HG02885 (cell line): ENCODE measurements at regions not wholly inside any gene's neighbourhood (a gene's known extent, or its start where the extent isn't known, plus 50 kb on each side); places are given as distances from the start of the nearest gene placed in this dataset.
"Not testable (repeated sequence)": the region's sequence is repeated elsewhere in the genome, so short reads cannot be mapped to it uniquely, and the experiment has no call there.

Experiments
- ATAC-seq: cut with Tn5 transposase; IDR thresholded peaks from one replicate; pipeline ENCODE4 v1.9.1; 2021; ENCODE audit warnings: mild to moderate bottlenecking; ENCODE audit not compliant: unreplicated experiment, poor library complexity

DNA sequence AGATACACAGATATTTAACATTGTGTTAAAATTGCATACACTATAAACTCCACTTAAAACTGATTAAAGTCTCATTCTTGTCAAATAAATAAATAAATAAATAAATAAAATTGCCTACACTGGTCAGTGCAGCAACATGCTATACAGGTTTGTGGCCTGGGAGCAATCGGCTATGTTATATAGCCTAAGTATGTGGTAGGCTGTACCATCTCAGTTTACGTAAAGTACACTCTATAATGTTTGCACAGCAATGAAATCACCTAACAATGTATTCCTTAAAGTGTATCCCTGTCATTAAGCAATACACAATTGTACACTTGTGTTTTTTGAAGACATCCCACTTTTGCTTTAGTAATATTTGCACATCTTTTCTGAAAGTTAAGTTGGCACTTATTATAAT is 337.7 kb upstream of the SETBP1 start:
- no peak for ATAC-seq

DNA sequence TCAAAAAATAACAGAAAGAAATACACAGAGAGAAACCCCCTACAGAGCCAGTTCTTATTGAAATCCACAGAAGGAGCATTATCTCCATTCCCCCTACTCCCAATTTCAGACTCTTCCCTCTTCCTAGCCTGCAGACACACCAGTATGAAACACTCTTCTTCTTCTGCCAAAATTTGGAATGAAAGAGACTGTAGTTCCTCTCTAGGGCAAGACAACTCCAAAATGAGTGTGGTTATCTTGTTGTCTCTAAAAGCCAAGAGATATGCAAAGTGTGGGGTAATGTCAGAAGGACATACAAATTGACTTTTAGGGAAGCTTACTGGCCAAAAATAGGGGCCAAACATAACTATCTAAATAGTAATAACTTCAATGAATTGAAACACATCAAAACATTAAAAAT is 337.1 kb upstream of the SETBP1 start:
- no peak for ATAC-seq

DNA sequence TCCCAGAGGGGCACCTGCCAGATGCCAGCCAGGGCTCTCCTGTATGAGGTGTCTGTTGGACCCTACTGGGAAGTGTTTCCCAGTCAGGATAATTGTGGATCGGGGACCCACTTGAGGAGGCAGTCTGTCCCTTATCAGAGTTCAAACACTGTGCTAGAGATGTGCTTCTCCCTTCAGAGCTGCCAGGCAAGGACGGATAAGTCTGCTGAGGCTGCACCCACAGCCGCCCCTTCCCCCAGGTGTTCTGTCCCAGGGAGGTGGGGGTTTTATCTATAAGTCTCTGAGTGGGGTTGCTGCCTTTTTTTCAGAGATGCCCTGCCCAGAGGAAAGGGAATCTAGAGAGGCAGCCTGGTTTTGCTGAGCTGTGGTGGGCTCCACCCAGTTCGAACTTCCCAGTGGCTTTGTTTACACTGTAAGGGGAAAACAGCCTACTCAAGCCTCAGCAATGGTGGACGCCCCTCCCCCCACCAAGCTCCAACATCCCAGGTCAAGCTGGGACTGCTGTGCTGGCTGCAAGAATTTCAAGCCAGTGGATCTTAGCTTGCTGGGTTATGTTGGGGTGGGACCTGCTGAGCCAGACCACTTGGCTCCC is 324.0 kb upstream of the SETBP1 start:
- no peak for ATAC-seq

DNA sequence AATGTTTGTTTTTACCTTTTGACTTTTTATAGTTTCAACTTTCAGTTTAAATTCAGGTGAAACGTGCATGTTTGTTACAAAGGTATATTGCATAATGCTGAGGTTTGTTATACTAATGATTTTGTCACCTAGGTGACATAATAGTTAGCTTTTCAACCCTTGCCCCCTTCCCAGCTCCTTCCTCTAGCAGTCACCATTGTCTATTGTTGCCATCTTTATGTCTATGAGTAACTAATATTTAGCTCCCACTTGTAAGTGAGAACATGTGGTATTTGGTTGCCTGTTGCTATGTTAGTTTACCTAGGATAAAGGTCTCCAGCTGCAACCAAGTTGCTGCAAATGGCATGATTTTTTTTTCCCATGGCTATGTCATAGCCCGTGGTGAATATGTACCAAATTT is 322.3 kb upstream of the SETBP1 start:
- ATAC-seq = no peak

DNA sequence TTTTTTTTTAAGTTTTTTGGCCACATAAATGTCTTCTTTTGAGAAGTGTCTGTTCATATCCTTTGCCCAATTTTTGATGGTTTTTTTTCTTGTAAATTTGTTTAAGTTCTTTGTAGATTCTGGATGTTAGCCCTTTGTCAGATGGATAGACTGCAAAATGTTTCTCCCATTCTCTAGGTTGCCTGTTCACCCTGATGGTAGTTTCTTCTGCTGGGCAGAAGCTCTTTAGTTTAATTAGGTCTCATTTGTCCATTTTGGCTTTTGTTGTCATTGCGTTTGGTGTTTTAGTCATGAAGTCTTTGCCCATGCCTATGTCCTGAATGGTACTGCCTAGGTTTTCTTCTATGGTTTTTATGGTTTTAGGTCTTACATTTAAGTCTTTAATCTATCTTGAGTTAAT is 320.9 kb upstream of the SETBP1 start:
- ATAC-seq = not testable (repeated sequence)

DNA sequence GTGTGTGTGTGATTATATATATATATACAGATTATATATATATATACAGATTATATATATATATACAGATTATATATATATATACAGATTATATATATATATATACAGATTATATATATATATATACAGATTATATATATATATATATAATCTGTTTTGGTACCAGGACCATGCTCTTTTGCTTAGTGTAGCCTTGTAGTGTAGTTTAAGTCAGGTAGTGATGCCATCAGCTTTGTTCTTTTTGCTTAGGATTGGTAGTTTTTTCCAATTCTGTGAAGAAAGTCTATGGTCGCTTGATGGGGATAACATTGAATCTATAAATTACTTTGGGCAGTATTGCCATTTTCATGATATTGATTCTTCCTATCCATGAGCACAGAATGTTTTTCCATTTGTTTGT is 318.5 kb upstream of the SETBP1 start:
- ATAC-seq = not testable (repeated sequence)

DNA sequence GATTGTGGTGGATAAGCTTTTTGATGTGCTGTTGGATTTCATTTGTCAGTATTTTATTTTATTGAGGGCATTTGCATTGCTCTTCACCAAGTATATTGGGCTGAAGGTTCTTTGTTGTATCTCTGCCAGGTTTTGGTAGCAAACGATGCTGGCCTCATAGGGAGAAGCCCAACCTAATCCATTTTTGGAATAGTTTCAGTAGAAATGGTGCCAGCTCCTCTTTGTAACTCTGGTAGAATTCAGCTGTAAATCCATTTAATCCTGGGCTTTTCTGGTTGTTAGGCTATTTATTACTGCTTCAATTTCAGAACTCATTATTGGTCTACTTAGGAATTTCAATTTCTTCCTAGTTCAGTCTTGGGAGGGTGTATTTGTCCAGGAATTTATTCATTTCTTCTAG is 309.8 kb upstream of the SETBP1 start:
- no peak for ATAC-seq

DNA sequence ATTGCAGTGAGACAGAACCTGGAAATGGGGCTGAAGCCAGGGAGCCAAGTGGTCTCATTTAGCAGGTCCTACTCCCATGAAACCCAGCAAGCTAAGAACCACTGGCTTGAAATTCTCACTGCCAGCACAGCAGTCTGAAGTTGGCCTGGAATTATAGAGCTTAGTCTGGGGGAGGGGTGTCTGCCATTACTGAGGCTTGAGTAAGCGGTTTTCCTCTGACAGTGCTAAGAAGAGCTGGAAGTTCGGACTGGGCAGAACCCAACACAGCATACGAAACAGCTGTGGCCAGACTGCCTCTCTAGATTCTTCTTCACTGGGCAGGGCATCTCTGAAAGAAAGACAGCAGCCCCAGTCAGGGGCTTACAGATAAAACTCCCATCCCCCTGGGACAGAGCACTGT is 305.7 kb upstream of the SETBP1 start:
- no peak for ATAC-seq

DNA sequence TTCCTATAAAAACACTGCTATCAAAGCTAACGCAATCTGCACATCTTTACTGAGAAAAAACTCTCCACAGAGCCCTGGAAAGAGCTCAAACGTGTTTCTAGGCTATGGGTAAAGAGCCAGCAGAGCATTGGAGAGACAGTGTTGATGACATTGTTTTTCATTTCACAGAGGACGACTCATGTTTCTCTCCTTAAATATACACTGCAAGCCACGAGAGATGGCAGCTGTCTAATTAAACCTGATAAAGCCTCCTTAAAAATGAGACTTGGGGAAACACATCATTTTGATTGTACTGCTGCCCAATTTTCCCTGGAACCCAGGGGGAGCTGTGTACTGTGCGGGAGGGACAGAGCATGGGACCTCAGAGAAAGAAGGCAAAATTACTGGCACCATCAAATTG is 294.3 kb upstream of the SETBP1 start:
- no peak for ATAC-seq

DNA sequence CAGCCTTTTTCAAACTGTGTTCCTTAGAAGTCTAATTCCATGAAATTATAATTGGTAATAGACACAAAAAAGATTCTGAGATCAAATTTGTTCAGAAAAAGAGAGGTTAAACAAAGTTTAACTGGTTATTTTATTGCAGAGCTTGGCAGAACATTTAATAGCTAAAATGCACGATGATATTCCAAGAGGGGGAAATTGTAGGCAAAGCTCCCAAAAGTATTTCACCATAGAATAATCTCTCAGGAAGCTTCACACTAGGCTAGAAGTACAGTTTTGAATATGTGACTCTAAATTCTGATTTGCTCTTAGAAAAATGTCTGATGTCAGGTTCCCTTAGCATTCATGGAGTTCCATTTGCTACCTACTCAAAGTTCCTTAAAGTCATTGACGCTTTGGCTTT is 292.4 kb upstream of the SETBP1 start:
- no peak for ATAC-seq

DNA sequence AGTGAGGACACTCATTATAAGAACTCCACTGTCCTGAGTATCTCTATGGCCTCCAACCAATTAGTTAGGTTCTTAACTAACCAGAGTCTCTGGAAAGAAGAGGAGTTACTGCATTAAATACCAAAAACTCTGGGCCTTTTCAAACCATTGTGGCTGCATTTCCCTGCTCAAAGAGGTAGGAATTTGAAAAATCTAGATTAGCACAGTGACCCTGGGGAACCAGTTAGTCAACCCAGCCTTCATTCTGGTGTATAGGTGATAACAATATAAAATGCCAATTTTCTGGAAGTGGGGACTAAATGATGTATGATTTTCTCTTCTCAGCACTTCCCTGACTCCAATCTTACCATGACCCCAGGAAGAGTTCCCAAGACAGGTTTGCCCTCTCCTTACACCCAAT is 287.8 kb upstream of the SETBP1 start:
- no peak for ATAC-seq

DNA sequence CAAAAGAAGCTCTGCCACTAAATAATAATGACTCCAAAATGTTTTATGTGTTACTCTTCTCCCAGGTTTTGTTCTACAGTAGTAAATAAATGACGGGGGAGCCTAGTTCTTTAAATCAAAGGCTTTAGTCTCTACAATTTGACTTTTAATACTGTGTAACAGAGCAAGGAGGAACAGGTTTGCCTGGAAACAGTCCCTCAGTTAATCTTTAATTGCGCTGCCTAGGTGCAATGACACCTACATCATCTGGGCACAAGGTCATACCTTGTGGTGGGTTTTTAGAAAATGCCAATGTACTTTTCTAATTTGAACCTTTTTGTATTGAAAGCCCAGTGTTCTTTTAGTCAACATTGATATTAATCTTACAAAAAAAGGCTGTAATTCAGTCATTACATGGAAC is 287.3 kb upstream of the SETBP1 start:
- no peak for ATAC-seq

DNA sequence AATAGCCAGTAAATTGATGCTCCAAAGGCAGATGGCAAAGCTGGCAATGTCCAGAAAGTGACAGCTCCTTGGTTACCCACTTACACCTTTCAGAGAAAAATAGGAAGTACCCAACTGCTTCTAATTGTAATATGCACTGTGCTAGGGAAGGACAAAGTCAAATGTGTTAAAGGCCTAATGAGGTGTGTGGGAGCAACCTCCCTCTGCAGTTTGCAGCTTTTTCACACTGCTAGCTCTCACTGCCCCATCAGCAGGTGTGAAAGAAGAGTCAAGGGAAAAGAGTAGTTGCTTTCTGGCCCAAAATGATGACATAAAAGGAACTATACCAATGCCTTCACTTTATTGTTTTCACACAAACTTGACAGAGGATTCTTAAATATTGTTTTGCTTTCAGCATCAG is 284.1 kb upstream of the SETBP1 start:
- no peak for ATAC-seq

DNA sequence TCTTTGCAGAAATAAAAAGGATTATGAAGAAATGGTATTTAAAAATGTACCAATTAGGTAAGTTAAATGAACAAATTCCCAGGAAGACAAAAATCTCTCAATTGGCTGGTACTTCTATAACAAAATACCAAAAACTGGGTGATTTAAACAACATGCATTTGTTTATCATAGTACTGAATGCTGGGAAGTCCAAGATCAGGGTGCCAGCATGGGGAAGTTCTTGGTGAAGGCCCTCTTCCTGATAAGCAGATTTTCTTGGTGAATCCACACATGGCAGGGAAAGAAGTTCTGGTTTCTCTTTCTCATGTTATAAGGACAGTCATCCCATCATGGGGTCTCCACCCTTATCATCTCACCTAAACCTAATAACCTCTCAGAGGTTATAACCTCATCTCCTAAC is 271.6 kb upstream of the SETBP1 start:
- ATAC-seq = no peak

DNA sequence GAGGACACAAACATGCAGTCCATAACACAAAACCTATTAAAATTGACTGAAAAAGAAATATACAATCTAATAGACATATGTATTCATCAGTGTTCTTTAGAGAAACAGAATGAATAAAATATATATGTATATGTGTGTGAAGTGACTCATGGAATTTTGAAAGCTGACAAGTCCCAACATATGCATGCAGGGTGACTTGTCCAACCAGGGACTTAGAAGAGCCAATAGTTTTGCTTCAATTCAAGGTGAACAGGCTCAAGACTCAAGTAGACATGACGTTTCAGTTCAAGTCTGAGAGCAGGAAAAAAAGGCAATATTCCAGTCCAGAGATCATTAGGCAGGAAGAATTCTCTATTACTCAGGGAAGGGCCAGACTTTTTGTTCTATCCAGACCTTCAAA is 271.2 kb upstream of the SETBP1 start:
- ATAC-seq = no peak

DNA sequence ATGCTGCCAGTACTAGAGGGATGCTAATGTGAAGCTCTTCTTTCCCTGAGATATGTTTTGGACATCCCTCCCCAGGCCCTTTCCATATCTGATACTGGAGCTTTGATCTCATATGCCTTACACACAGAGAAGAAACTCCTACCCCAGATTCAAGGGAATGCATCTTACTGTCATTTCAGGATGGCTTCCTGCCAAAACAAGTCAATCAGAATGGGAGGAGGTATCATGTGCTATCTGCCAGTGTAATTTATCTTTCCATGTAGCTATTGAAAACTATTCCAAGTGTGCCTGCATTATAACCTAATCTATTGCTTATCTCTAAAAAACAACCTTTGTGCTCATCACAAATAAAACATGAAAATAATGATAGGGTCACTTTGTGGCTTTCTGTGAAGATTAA is 269.9 kb upstream of the SETBP1 start:
- ATAC-seq = no peak

DNA sequence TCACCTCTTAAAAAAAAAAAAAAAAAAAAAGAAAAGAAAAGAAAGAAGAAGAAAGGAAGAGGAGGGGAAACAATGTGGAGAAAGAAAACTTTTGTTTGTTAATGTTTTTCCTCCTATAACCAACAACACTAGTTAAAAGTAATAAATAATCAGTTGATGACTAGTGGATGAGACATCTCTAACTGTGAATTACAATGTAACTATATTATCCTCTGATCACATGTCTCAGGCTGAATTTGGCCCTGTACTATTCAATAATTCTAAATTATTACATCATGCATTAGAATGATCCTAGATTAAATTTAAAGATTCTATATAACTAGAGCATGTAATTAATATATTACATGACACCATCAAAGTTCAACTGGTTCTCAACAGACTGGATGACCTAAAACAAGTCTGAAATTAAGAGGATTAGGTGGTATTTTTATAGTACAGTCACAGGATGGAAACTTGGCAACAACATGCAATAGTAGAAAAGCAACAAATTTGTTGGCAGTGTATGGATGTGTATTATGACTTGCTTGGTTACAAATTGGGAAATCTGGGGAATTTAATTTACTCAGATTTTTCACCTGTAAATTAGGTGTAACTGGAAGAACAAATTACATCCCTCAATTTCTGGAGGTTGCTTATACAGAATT is 269.3 kb upstream of the SETBP1 start:
- ATAC-seq = no peak

DNA sequence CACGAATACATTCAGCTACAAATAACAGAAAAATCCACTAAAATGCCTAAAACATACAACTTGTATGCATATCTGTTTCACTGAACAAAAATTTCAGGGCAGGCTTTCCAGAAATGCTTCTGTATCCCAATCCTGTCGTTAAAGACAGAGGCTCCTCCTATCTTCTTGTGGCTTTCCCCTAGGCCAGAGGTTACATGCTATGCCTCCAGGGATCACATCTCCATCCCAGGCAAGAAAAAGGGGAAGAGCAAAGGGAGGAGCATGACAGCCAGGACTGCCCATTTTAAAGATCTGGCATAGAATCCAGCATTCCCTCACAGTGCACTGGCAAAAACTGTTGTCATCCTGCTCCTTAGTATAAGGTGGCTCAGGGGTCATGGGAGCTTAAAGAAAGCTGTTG is 268.7 kb upstream of the SETBP1 start:
- ATAC-seq = no peak

DNA sequence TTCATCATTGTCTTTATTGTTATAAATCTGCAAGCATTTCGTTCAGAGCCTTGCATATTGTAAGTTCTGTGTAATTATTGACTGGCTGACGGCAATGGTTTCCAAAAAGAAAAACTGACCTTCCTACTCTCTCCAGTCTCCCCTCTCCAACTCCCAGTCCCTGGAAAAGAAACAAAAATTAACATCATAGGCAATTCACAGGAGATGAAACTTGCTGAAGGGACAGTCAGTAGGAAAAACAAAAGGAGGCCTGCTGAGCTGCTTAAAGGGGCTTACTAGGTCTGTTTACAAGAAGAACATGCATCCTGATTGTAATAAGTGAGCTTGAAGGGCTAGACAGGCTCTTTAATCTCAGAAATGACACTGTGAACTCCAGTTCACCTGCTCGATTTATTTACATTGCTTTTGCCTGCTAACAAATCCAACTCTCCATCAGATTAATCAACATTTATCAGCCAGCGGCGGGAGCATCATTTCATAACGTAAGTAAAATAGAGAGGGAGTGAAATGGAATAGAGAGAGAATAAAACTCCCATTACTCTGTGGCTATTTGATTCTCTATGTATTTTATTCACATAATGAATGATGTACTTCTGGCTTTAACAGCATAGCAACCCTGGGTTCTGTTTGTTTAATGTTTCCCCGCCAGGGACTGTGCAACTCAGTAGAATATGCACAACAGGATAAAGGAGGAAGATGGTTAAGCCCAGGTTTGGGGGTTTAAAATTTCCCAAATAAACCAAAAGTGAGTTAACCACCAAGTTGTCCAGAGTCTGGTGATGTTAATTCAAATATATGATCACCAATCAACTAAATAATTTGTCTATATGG is 256.7 kb upstream of the SETBP1 start:
- ATAC-seq = no peak

DNA sequence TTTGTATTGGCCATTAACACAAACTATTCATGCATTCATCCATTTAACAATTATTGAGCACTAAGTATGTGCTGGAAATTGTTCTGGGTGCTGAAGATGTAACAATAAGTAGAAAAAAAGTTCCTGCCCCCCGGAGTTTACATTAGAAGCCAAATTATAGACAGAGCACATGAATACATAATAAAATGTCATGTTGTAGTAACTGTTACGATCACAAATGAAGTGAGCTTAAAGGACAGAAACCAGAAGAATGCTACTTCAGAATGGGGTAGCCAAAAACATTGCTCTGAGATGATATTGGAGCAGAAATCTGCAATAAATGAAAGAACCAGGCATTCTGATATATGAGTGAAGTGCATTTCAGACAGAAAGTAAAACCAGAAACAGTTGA is 256.0 kb upstream of the SETBP1 start:
- ATAC-seq = no peak

DNA sequence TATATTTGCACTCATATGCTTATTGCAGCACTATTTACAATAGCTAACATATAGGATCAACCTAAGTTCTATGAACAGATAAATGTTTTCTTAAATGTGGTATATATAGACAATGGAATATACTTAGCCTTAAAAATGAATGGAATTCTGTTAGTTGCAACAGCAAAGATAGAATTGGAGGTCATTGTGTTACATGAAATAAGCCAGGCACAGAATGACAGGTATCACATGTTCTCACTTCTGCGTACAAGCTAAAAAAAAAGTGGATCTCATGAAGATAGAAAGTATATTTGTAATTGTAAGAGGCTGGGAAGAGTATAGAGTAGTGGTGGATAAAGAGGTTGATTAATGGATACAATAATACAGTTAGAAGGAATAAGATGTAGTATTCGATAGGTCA is 255.5 kb upstream of the SETBP1 start:
- no peak for ATAC-seq

DNA sequence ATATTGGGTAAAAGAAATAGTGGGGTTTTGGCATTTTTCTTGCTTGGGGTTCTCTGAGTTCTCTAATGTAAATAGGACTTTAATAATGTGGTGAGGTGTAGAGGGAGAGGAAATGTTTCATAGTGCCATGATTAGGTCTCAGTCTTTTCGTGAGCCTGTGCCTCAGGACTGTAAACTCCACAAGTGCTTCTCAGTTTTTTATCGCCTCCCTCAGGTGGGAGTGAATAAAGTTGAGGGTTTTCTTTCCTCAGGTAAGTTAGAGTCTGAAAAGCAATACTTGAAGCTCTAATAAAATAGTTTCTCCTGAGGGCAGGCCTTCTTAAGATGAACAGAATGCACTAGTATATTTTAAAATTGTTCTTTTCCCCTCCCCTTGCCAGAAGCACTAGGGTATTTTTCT is 243.1 kb upstream of the SETBP1 start:
- no peak for ATAC-seq
